ENCODE measurements at regions not wholly inside any gene's neighbourhood (a gene's known extent, or its start where the extent isn't known, plus 50 kb on each side); places are given as distances from the start of the nearest gene placed in this dataset.
"Not testable (repeated sequence)": the region's sequence is repeated elsewhere in the genome, so short reads cannot be mapped to it uniquely, and the experiment has no call there.

DNA sequence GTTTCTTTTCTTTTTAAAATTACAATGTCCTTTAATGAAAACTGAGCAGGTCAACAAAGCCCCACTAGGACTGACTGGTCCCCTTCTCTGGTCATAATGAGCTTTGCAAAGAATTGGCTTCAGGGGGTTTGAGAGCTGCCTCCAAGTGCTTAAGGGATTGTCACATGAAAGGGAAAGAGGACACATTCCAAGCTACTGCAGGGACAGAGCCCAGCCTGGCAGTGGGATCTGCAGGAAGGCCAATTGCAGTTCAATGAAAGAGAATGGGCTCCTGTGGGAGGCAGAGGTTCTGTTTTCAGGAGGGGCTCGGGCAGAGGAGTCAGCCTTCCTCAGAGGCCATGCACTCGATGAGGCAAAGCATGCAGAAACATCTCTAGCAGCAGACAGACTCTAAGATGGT is 84.1 kb upstream of the ACKR3 start:
- Histone ChIP-seq H3K4me1 (ENCODE audit: control insufficient read depth, low read depth, low read length) (peaks cover 4% of the 10 kb centered on the region), H3K9ac (ENCODE audit: low read length) (no peak overlapping the region), H3K27me3 (ENCODE audit: control insufficient read depth, insufficient read depth, low read length) (no peaks in the 10 kb centered on the region), H3K36me3 (ENCODE audit: control insufficient read depth, low read depth, low read length) (no peaks in the 10 kb centered on the region), H3K4me3 (ENCODE audit: low read length) (no peak overlapping the region), H3K9me3 (ENCODE audit: control insufficient read depth, low read depth, low read length) (no peaks in the 10 kb centered on the region), H3K27ac (ENCODE audit: low read length) (no peak overlapping the region)

DNA sequence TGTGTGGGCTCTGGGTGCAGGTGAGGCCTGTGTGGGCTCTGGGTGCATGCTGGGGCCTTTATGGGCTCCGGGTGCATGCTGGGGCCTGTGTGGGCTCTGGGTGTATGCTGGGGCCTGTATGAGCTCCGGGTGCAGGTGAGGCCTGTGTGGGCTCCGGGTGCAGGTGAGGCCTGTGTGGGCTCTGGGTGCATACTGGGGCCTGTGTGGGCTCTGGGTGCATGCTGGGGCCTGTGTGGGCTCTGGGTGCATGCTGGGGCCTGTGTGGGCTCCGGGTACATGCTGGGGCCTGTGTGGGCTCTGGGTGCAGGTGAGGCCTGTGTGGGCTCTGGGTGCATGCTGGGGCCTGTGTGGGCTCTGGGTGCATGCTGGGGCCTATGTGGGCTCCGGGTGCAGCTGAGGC is 80.5 kb upstream of the ACKR3 start:
- H3K36me3 ChIP-seq (ENCODE audit: control insufficient read depth, low read depth, low read length); H3K4me3 ChIP-seq (ENCODE audit: low read length): not testable (repeated sequence)

DNA sequence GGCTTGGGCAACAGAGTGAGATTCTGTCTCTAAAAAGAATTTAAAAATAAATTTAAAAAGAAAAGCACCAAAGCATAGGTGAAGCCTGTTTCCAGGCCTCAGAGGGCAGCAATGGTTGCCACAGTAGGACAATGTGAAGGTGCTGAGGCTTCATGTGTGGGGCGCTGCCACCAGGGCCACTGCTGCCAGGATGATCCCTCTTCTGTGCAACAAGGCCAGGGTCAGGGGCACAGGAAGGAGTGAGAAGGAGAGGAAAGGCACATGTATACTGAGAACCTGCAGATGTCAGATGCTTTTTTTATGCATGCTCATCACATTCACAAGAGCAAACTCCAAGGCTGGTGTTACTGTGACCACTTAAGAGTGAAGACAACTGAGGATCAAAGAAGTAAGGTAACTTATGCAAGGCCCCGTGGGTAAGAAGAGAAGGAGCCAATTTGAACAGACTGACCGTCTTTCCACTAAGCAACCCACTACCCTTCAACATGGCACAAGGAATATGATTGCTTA is 79.7 kb upstream of the ACKR3 start:
- no peaks in the 10 kb centered on the region for H3K9me3 ChIP-seq (ENCODE audit: control insufficient read depth, low read depth, low read length)
- no peak overlapping the region for H3K9ac ChIP-seq (ENCODE audit: low read length)
- no peaks in the 10 kb centered on the region for H3K27me3 ChIP-seq (ENCODE audit: control insufficient read depth, insufficient read depth, low read length)
- peaks cover under 1% of the 10 kb centered on the region for H3K4me1 ChIP-seq (ENCODE audit: control insufficient read depth, low read depth, low read length)
- H3K27ac ChIP-seq (ENCODE audit: low read length) = no peak overlapping the region
- no peak overlapping the region for H3K4me3 ChIP-seq (ENCODE audit: low read length)
- no peaks in the 10 kb centered on the region for H3K36me3 ChIP-seq (ENCODE audit: control insufficient read depth, low read depth, low read length)

More for the DNA sequence above, 80.5 kb upstream of the ACKR3 start:
- not testable (repeated sequence) for H3K27ac ChIP-seq (ENCODE audit: low read length); H3K9ac ChIP-seq (ENCODE audit: low read length); H3K4me1 ChIP-seq (ENCODE audit: control insufficient read depth, low read depth, low read length); H3K9me3 ChIP-seq (ENCODE audit: control insufficient read depth, low read depth, low read length); H3K27me3 ChIP-seq (ENCODE audit: control insufficient read depth, insufficient read depth, low read length)

- no peaks in the 10 kb centered on the region for H3K27me3 ChIP-seq (ENCODE audit: control insufficient read depth, insufficient read depth, low read length)
- no peak overlapping the region for H3K4me3 ChIP-seq (ENCODE audit: low read length)
- H3K36me3 ChIP-seq (ENCODE audit: control insufficient read depth, low read depth, low read length) = no peaks in the 10 kb centered on the region
- no peaks in the 10 kb centered on the region for H3K4me1 ChIP-seq (ENCODE audit: control insufficient read depth, low read depth, low read length)
- H3K9ac ChIP-seq (ENCODE audit: low read length) = no peak overlapping the region
- no peak overlapping the region for H3K27ac ChIP-seq (ENCODE audit: low read length)
- no peaks in the 10 kb centered on the region for H3K9me3 ChIP-seq (ENCODE audit: control insufficient read depth, low read depth, low read length)
Observed at GRCh38 chr2:236496340-236496739, 73.3 kb upstream of the ACKR3 start.

DNA sequence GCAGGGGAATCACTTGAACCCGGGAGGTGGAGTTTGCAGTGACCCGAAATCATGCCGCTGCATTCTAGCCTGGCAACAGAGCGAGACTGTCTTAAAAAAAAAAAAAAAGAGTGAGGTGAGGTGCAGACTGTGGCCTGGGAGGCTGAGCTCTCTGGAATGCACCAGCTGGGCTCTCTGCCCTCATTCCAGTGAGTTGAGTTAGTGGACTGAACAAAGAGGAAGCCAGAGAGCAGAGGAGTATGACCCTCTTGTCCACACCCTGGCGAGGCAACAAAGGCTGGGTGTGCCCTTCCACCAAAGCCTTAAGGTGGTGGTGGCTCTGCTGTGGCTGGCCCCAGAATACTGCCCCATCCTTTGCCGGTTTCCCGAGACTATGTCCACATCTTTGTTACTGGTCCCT is 71.3 kb upstream of the ACKR3 start:
- H3K9me3 ChIP-seq (ENCODE audit: control insufficient read depth, low read depth, low read length) = no peaks in the 10 kb centered on the region
- H3K27me3 ChIP-seq (ENCODE audit: control insufficient read depth, insufficient read depth, low read length) = no peaks in the 10 kb centered on the region
- H3K9ac ChIP-seq (ENCODE audit: low read length) = no peak overlapping the region
- H3K4me3 ChIP-seq (ENCODE audit: low read length) = no peak overlapping the region
- H3K36me3 ChIP-seq (ENCODE audit: control insufficient read depth, low read depth, low read length) = no peaks in the 10 kb centered on the region
- H3K4me1 ChIP-seq (ENCODE audit: control insufficient read depth, low read depth, low read length) = no peaks in the 10 kb centered on the region
- no peak overlapping the region for H3K27ac ChIP-seq (ENCODE audit: low read length)

DNA sequence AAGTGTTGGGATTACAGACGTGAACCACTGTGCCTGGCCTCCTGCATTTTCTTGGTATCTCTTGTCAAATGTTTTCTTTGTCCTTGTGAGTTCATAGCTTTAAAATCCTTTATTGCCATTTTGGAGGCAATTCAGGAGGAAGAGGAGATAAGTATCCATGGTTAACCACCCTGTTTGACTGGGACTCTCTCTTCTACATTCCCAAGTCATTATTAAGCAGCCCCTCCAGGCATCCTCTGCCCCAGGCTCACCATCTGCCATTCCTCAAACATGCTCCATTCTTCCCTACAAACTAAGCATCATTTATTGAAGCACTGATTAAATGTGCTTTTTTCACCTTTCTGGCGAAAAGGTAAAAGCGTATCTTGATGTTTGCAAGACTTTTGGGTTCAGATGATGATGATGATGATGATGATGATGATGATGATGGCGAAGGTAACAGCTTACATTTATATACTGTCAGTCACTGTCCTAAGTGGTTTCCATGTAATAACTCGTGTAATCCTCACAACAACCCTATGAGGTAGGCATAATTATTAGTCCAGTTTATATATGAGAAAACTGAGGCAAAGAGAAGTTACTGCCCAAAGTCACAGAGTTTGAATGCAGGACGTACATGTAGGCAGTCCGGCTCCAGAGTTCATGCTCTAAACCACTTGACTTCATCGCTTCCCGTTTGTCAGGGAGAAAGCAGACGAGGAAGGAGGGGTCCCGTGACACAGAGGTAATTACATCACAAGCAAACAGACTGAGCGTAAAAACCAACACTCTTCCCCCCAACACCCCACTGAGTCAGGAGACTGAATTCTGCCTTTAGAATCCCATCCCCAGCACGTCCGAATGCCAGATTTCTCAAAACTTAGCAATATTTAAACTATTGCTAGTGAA is 69.7 kb upstream of the ACKR3 start:
- Histone ChIP-seq H3K27ac (ENCODE audit: low read length) (no peak overlapping the region), H3K4me3 (ENCODE audit: low read length) (no peak overlapping the region), H3K27me3 (ENCODE audit: control insufficient read depth, insufficient read depth, low read length) (no peaks in the 10 kb centered on the region), H3K9me3 (ENCODE audit: control insufficient read depth, low read depth, low read length) (no peaks in the 10 kb centered on the region), H3K9ac (ENCODE audit: low read length) (no peak overlapping the region), H3K4me1 (ENCODE audit: control insufficient read depth, low read depth, low read length) (no peaks in the 10 kb centered on the region), H3K36me3 (ENCODE audit: control insufficient read depth, low read depth, low read length) (no peaks in the 10 kb centered on the region)

DNA sequence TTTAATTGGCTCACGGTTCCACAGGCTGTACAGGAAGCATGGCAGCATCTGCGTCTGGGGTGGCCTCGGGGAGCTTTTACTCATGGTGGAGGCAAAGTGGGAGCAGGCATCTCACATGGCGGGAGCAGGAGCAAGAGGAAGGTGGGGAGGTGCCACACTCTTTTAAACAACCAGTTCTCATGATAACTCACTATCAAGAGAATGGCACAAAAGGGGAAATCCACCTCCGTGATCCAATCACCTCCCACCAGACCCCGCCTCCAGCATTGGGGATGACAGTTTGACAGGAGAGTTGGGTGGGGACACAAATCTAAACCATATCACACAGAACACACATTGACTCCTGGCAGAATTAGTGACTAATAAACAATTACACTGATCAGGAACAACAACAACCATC is 68.6 kb upstream of the ACKR3 start:
- Histone ChIP-seq H3K27me3 (ENCODE audit: control insufficient read depth, insufficient read depth, low read length) (no peaks in the 10 kb centered on the region), H3K27ac (ENCODE audit: low read length) (no peak overlapping the region)

GRCh38 chr2:236501531-236501930 is 68.1 kb upstream of the ACKR3 start:
- peaks cover 5% of the 10 kb centered on the region for H3K27me3 ChIP-seq (ENCODE audit: control insufficient read depth, insufficient read depth, low read length)
- H3K4me1 ChIP-seq (ENCODE audit: control insufficient read depth, low read depth, low read length) = peaks cover under 1% of the 10 kb centered on the region

More for the DNA sequence above, 68.6 kb upstream of the ACKR3 start:
- Histone ChIP-seq H3K9me3 (ENCODE audit: control insufficient read depth, low read depth, low read length) (no peaks in the 10 kb centered on the region), H3K9ac (ENCODE audit: low read length) (no peak overlapping the region), H3K4me1 (ENCODE audit: control insufficient read depth, low read depth, low read length) (no peaks in the 10 kb centered on the region), H3K4me3 (ENCODE audit: low read length) (no peak overlapping the region), H3K36me3 (ENCODE audit: control insufficient read depth, low read depth, low read length) (no peaks in the 10 kb centered on the region)

GRCh38 chr2:236503100-236503499 is 66.5 kb upstream of the ACKR3 start:
- Histone ChIP-seq H3K27ac (ENCODE audit: low read length) (no peak overlapping the region), H3K27me3 (ENCODE audit: control insufficient read depth, insufficient read depth, low read length) (peaks cover 17% of the 10 kb centered on the region), H3K9ac (ENCODE audit: low read length) (no peak overlapping the region)

More at GRCh38 chr2:236501531-236501930, 68.1 kb upstream of the ACKR3 start:
- Histone ChIP-seq H3K9ac (ENCODE audit: low read length) (no peak overlapping the region), H3K36me3 (ENCODE audit: control insufficient read depth, low read depth, low read length) (no peaks in the 10 kb centered on the region), H3K9me3 (ENCODE audit: control insufficient read depth, low read depth, low read length) (no peaks in the 10 kb centered on the region), H3K4me3 (ENCODE audit: low read length) (no peak overlapping the region), H3K27ac (ENCODE audit: low read length) (no peak overlapping the region)

DNA sequence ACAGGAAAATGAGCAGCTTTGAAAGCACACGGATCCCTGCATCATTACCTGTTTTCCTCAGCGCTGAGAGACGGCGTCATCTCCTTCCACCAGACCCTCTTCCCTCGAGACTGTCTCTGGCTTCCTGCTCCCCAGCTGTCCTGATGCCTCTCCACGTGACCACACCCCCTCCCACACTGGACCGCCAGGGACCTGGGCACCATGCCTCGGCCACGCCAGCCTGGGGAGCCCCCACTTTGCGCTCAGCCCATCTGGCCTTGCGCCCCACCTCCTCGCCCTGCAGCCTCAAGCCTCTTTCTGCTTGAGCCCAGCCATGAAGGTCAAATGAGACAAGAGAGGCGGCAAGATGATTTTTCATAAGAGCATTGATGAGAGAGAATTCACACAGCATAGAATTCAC is 66.0 kb upstream of the ACKR3 start:
- H3K27me3 ChIP-seq (ENCODE audit: control insufficient read depth, insufficient read depth, low read length) = peaks cover 21% of the 10 kb centered on the region

More at GRCh38 chr2:236503100-236503499, 66.5 kb upstream of the ACKR3 start:
- H3K36me3 ChIP-seq (ENCODE audit: control insufficient read depth, low read depth, low read length) = no peaks in the 10 kb centered on the region
- H3K4me3 ChIP-seq (ENCODE audit: low read length) = no peak overlapping the region
- H3K4me1 ChIP-seq (ENCODE audit: control insufficient read depth, low read depth, low read length) = peaks cover 4% of the 10 kb centered on the region
- H3K9me3 ChIP-seq (ENCODE audit: control insufficient read depth, low read depth, low read length) = no peaks in the 10 kb centered on the region

DNA sequence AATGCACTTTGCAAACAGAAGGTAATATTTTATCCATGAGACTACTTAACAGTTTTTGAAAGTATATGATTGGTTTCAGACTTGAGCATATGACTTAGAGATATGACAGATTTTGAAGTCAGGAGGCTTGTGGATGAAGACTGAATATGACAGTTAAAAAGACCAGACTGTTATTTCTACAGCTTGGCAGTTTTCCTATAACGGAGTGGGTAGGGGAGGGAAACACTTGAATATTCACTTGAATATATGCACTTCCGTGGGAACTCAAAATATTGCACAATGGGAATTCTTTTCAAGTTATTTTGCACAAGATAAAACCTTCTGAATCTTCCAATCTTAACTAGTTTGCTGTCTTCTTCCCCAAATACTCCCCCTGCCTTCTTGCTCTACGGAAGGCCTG is 64.6 kb upstream of the ACKR3 start:
- H3K4me3 ChIP-seq (ENCODE audit: low read length) = no peak overlapping the region
- peaks cover 22% of the 10 kb centered on the region for H3K27me3 ChIP-seq (ENCODE audit: control insufficient read depth, insufficient read depth, low read length)
- H3K27ac ChIP-seq (ENCODE audit: low read length) = no peak overlapping the region
- no peak overlapping the region for H3K9ac ChIP-seq (ENCODE audit: low read length)
- H3K9me3 ChIP-seq (ENCODE audit: control insufficient read depth, low read depth, low read length) = no peaks in the 10 kb centered on the region
- peaks cover 8% of the 10 kb centered on the region for H3K4me1 ChIP-seq (ENCODE audit: control insufficient read depth, low read depth, low read length)
- H3K36me3 ChIP-seq (ENCODE audit: control insufficient read depth, low read depth, low read length) = no peaks in the 10 kb centered on the region

More for the DNA sequence above, 66.0 kb upstream of the ACKR3 start:
- Histone ChIP-seq H3K4me3 (ENCODE audit: low read length) (no peak overlapping the region), H3K9me3 (ENCODE audit: control insufficient read depth, low read depth, low read length) (no peaks in the 10 kb centered on the region), H3K36me3 (ENCODE audit: control insufficient read depth, low read depth, low read length) (no peaks in the 10 kb centered on the region), H3K9ac (ENCODE audit: low read length) (no peak overlapping the region), H3K4me1 (ENCODE audit: control insufficient read depth, low read depth, low read length) (peaks cover 4% of the 10 kb centered on the region), H3K27ac (ENCODE audit: low read length) (no peak overlapping the region)

DNA sequence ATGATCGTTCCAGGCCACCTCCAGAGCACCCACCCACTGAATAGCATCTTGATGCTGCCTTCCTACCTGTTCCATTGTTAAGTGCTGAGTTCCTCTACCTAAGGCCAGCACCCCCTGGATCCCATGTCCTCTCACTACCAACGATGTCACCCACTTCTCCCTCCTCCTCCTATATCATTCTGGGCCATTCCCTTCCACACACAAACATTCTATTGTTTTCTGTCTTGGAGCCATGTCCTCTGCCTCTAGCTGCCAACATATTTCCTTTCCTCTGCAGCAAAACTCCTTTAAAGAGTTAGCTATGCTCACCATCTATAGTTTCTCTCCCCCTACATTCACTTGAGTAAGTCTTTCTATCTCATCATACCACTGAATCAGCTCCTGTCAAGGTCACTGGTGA is 64.0 kb upstream of the ACKR3 start:
- Histone ChIP-seq H3K27me3 (ENCODE audit: control insufficient read depth, insufficient read depth, low read length) (peaks cover 22% of the 10 kb centered on the region), H3K4me3 (ENCODE audit: low read length) (no peak overlapping the region), H3K4me1 (ENCODE audit: control insufficient read depth, low read depth, low read length) (peaks cover 12% of the 10 kb centered on the region), H3K27ac (ENCODE audit: low read length) (no peak overlapping the region), H3K36me3 (ENCODE audit: control insufficient read depth, low read depth, low read length) (no peaks in the 10 kb centered on the region), H3K9ac (ENCODE audit: low read length) (no peak overlapping the region), H3K9me3 (ENCODE audit: control insufficient read depth, low read depth, low read length) (no peaks in the 10 kb centered on the region)
